Activated naive CD4-positive, alpha-beta T cell treated with anti-CD3 and anti-CD28 coated beads, Interleukin-2, amount 10 ng/mL, durations not matched to agents 7 days and 5 days (primary cell): ENCODE measurements at regions not wholly inside any gene's neighbourhood (a gene's known extent, or its start where the extent isn't known, plus 50 kb on each side); places are given as distances from the start of the nearest gene placed in this dataset.

ENCODE experiments used
- CTCF ChIA-PET: fragments of 350-600 bp; sonication (Branson Sonifier 250); formaldehyde crosslinking; loops from one replicate; lab custom pipeline; 2021; ENCODE audit warnings: antibody characterized with exemption; lab: Charles Lee
- DNase-seq: peaks from one replicate; pipeline ENCODE4 v3.0.0-alpha.2; 2020
- H3K27ac Mint-ChIP-seq: one replicate; pipeline ENCODE4 v1.8.0; 2021; ENCODE audit warnings: mild to moderate bottlenecking, moderate library complexity, mixed read lengths
- H3K27me3 Mint-ChIP-seq: one replicate; pipeline ENCODE4 v1.8.0; 2021; ENCODE audit warnings: mild to moderate bottlenecking, mixed read lengths
- H3K36me3 Mint-ChIP-seq: one replicate; pipeline ENCODE4 v1.8.0; 2021; ENCODE audit warnings: mixed read lengths
- H3K4me1 Mint-ChIP-seq: one replicate; pipeline ENCODE4 v1.8.0; 2021; ENCODE audit warnings: mixed read lengths
- H3K4me3 Mint-ChIP-seq: one replicate; pipeline ENCODE4 v1.8.0; 2021; ENCODE audit warnings: mild to moderate bottlenecking, moderate library complexity, mixed read lengths
- H3K9me3 Mint-ChIP-seq: one replicate; pipeline ENCODE4 v1.8.0; 2021; ENCODE audit warnings: mixed read lengths

- H3K4me3 Mint-ChIP-seq, result no peak overlapping the region
- no peak overlapping the region for H3K27ac Mint-ChIP-seq
- H3K4me1 Mint-ChIP-seq, result no peaks in the 10 kb centered on the region
- H3K9me3 Mint-ChIP-seq, result no peaks in the 10 kb centered on the region
- no peaks in the 10 kb centered on the region for H3K36me3 Mint-ChIP-seq
- no peaks in the 10 kb centered on the region for H3K27me3 Mint-ChIP-seq
- CTCF ChIA-PET, result no interaction called here
- DNase-seq, result no peak
Observed at GRCh38 chr13:33381180-33381579, 95.6 kb upstream of the STARD13 start.

- H3K27me3 Mint-ChIP-seq, result no peaks in the 10 kb centered on the region
- no peak overlapping the region for H3K4me3 Mint-ChIP-seq
- CTCF ChIA-PET, result no interaction called here
- H3K4me1 Mint-ChIP-seq, result no peaks in the 10 kb centered on the region
- no peaks in the 10 kb centered on the region for H3K36me3 Mint-ChIP-seq
- no peak overlapping the region for H3K27ac Mint-ChIP-seq
- no peak for DNase-seq
- no peaks in the 10 kb centered on the region for H3K9me3 Mint-ChIP-seq
Observed at GRCh38 chr13:33381906-33382305, 96.4 kb upstream of the STARD13 start.

- H3K36me3 Mint-ChIP-seq, result no peaks in the 10 kb centered on the region
- no peak overlapping the region for H3K4me3 Mint-ChIP-seq
- H3K27me3 Mint-ChIP-seq, result no peaks in the 10 kb centered on the region
Observed at GRCh38 chr13:33383724-33384577, 98.4 kb upstream of the STARD13 start.

GRCh38 chr13:33388286-33388998 is 102.9 kb upstream of the STARD13 start:
- Mint-ChIP-seq H3K4me1 (no peaks in the 10 kb centered on the region), H3K36me3 (no peaks in the 10 kb centered on the region), H3K27me3 (no peaks in the 10 kb centered on the region), H3K9me3 (no peaks in the 10 kb centered on the region), H3K27ac (no peak overlapping the region), H3K4me3 (no peak overlapping the region)
- CTCF ChIA-PET, result no interaction called here
- no peak for DNase-seq

More at GRCh38 chr13:33383724-33384577, 98.4 kb upstream of the STARD13 start:
- no peak for DNase-seq
- no peaks in the 10 kb centered on the region for H3K9me3 Mint-ChIP-seq
- CTCF ChIA-PET, result no interaction called here
- H3K4me1 Mint-ChIP-seq, result no peaks in the 10 kb centered on the region
- no peak overlapping the region for H3K27ac Mint-ChIP-seq

- no peaks in the 10 kb centered on the region for H3K4me1 Mint-ChIP-seq
- H3K27me3 Mint-ChIP-seq, result no peaks in the 10 kb centered on the region
- no peak overlapping the region for H3K4me3 Mint-ChIP-seq
- CTCF ChIA-PET, result interaction anchor here (1.1 kb wide), 1 partner anchor 15 kb away, joined by 3 read pairs; no protein-coding TSS in a partner anchor
- DNase-seq, result no peak
- no peaks in the 10 kb centered on the region for H3K9me3 Mint-ChIP-seq
- no peaks in the 10 kb centered on the region for H3K36me3 Mint-ChIP-seq
- no peak overlapping the region for H3K27ac Mint-ChIP-seq
Observed at GRCh38 chr13:33392794-33393405, 107.3 kb upstream of the STARD13 start.

- Mint-ChIP-seq H3K9me3 (no peaks in the 10 kb centered on the region), H3K4me3 (no peak overlapping the region), H3K36me3 (no peaks in the 10 kb centered on the region), H3K4me1 (no peaks in the 10 kb centered on the region), H3K27ac (no peak overlapping the region), H3K27me3 (no peaks in the 10 kb centered on the region)
- no peak for DNase-seq
- CTCF ChIA-PET, result interaction anchor here (1.1 kb wide), 1 partner anchor 13 kb away, joined by 3 read pairs; no protein-coding TSS in a partner anchor
Observed at GRCh38 chr13:33394294-33394932, 108.9 kb upstream of the STARD13 start.

GRCh38 chr13:33401238-33401637 is 115.7 kb upstream of the STARD13 start:
- CTCF ChIA-PET, result no interaction called here
- H3K4me1 Mint-ChIP-seq, result no peaks in the 10 kb centered on the region
- H3K27ac Mint-ChIP-seq, result no peak overlapping the region
- H3K36me3 Mint-ChIP-seq, result no peaks in the 10 kb centered on the region
- no peaks in the 10 kb centered on the region for H3K9me3 Mint-ChIP-seq
- no peak overlapping the region for H3K4me3 Mint-ChIP-seq
- no peak for DNase-seq
- H3K27me3 Mint-ChIP-seq, result no peaks in the 10 kb centered on the region

- no peaks in the 10 kb centered on the region for H3K9me3 Mint-ChIP-seq
- no peaks in the 10 kb centered on the region for H3K27me3 Mint-ChIP-seq
- H3K4me1 Mint-ChIP-seq, result no peaks in the 10 kb centered on the region
- no peak for DNase-seq
- H3K4me3 Mint-ChIP-seq, result no peak overlapping the region
- CTCF ChIA-PET, result no interaction called here
- H3K27ac Mint-ChIP-seq, result no peak overlapping the region
- no peaks in the 10 kb centered on the region for H3K36me3 Mint-ChIP-seq
Observed at GRCh38 chr13:33402975-33403374, 117.4 kb upstream of the STARD13 start.

- Mint-ChIP-seq H3K4me1 (no peaks in the 10 kb centered on the region), H3K27me3 (no peaks in the 10 kb centered on the region), H3K9me3 (no peaks in the 10 kb centered on the region), H3K27ac (no peak overlapping the region), H3K36me3 (no peaks in the 10 kb centered on the region), H3K4me3 (no peak overlapping the region)
- CTCF ChIA-PET, result no interaction called here
- DNase-seq, result no peak
Observed at GRCh38 chr13:33403807-33404362, 118.3 kb upstream of the STARD13 start.

GRCh38 chr13:33405371-33405770 is 119.8 kb upstream of the STARD13 start:
- Mint-ChIP-seq H3K27ac (no peak overlapping the region), H3K4me1 (no peaks in the 10 kb centered on the region)
- CTCF ChIA-PET, result no interaction called here

GRCh38 chr13:33409673-33410510 is 124.3 kb upstream of the STARD13 start:
- peaks cover 9% of the 10 kb centered on the region for H3K27me3 Mint-ChIP-seq
- no peaks in the 10 kb centered on the region for H3K9me3 Mint-ChIP-seq
- no peak overlapping the region for H3K27ac Mint-ChIP-seq
- CTCF ChIA-PET, result no interaction called here
- H3K36me3 Mint-ChIP-seq, result no peaks in the 10 kb centered on the region
- no peak overlapping the region for H3K4me3 Mint-ChIP-seq
- no peak for DNase-seq
- no peaks in the 10 kb centered on the region for H3K4me1 Mint-ChIP-seq

More at GRCh38 chr13:33405371-33405770, 119.8 kb upstream of the STARD13 start:
- H3K9me3 Mint-ChIP-seq, result no peaks in the 10 kb centered on the region
- no peak overlapping the region for H3K4me3 Mint-ChIP-seq
- H3K36me3 Mint-ChIP-seq, result no peaks in the 10 kb centered on the region
- H3K27me3 Mint-ChIP-seq, result peaks cover under 1% of the 10 kb centered on the region
- no peak for DNase-seq

- CTCF ChIA-PET, result no interaction called here
- no peak for DNase-seq
- no peaks in the 10 kb centered on the region for H3K4me1 Mint-ChIP-seq
Observed at GRCh38 chr13:33410619-33411018, 125.1 kb upstream of the STARD13 start.

GRCh38 chr13:33411312-33411711 is 125.8 kb upstream of the STARD13 start:
- no peaks in the 10 kb centered on the region for H3K4me1 Mint-ChIP-seq
- H3K9me3 Mint-ChIP-seq, result no peaks in the 10 kb centered on the region
- no peak overlapping the region for H3K27ac Mint-ChIP-seq
- H3K27me3 Mint-ChIP-seq, result peaks cover 9% of the 10 kb centered on the region
- no peak overlapping the region for H3K4me3 Mint-ChIP-seq
- no peaks in the 10 kb centered on the region for H3K36me3 Mint-ChIP-seq
- no peak for DNase-seq
- CTCF ChIA-PET, result interaction anchor here (0.6 kb wide), 1 partner anchor 1546 kb away, joined by 3 read pairs; no protein-coding TSS in a partner anchor

More at GRCh38 chr13:33410619-33411018, 125.1 kb upstream of the STARD13 start:
- peaks cover 9% of the 10 kb centered on the region for H3K27me3 Mint-ChIP-seq
- no peak overlapping the region for H3K27ac Mint-ChIP-seq
- no peak overlapping the region for H3K4me3 Mint-ChIP-seq
- H3K36me3 Mint-ChIP-seq, result no peaks in the 10 kb centered on the region
- no peaks in the 10 kb centered on the region for H3K9me3 Mint-ChIP-seq
